GM21381 (cell line): ENCODE measurements at regions not wholly inside any gene's neighbourhood (a gene's known extent, or its start where the extent isn't known, plus 50 kb on each side); places are given as distances from the start of the nearest gene placed in this dataset.

Experiments
- ATAC-seq: cut with Tn5 transposase; IDR thresholded peaks from one replicate; pipeline ENCODE4 v1.9.1; 2021; ENCODE audit warnings: mild to moderate bottlenecking, moderate library complexity; ENCODE audit not compliant: unreplicated experiment

GRCh38 chr15:31852933-31853799, 177.1 kb upstream of the CHRNA7 start:
- ATAC-seq = no peak

DNA sequence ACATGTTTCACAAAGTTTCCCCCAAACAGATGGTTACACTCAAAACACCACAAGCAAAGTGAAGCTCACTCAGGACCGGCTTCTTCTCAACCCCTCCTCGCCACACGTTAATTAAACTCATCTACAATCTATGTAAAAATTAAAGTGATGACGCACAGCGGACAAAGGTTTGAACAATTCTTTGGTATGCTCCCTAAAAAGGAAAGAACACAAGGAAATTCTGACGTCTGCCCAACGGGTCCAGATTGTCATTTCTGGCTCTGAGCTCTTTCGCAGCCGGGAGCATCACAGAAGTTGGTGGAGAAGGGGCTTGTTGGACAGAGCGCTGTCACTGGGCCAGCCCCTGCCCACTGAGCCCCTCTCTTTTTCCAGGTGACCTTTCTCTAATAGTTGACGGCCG, 173.7 kb upstream of the CHRNA7 start:
- no peak for ATAC-seq

- no peak for ATAC-seq
Measured at GRCh38 chr15:31857194-31857593, 173.1 kb upstream of the CHRNA7 start.

GRCh38 chr15:31858026-31858425, 172.3 kb upstream of the CHRNA7 start:
- no peak for ATAC-seq

GRCh38 chr15:31866248-31866647, 164.1 kb upstream of the CHRNA7 start:
- ATAC-seq = no peak

- no peak for ATAC-seq
Measured at GRCh38 chr15:31867536-31868442, 162.5 kb upstream of the CHRNA7 start.

DNA sequence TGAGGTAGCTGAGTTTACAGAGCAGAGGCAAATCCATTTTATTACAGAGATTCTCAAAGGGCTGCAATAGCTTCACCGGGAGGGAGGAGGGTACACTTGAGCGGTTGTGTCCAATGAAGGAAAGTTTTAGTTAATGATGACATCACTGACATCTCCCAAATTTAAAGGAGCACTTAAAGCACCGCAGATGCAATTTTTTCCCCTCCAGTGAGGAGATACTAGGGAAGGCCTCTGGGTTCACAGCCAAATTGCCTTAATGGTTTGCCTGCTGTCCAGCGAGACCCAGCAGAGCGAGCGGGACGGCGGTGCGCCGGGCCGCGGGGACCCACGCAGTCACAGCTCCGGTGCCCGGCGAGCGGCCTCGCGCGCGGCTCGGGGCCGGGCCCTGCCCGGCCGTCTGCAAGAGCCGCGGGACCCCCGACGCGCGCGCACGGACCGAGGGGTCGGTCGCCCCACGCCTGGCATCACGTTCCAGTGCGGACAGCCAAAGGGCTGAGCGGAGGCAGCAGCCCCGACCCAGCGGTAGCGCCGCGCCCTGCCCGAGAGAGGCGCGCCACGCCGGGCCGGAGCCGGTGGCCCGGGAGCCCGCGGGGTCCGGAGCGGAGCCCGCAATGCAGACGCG, 160.5 kb upstream of the CHRNA7 start:
- ATAC-seq = peak; percentile 7

DNA sequence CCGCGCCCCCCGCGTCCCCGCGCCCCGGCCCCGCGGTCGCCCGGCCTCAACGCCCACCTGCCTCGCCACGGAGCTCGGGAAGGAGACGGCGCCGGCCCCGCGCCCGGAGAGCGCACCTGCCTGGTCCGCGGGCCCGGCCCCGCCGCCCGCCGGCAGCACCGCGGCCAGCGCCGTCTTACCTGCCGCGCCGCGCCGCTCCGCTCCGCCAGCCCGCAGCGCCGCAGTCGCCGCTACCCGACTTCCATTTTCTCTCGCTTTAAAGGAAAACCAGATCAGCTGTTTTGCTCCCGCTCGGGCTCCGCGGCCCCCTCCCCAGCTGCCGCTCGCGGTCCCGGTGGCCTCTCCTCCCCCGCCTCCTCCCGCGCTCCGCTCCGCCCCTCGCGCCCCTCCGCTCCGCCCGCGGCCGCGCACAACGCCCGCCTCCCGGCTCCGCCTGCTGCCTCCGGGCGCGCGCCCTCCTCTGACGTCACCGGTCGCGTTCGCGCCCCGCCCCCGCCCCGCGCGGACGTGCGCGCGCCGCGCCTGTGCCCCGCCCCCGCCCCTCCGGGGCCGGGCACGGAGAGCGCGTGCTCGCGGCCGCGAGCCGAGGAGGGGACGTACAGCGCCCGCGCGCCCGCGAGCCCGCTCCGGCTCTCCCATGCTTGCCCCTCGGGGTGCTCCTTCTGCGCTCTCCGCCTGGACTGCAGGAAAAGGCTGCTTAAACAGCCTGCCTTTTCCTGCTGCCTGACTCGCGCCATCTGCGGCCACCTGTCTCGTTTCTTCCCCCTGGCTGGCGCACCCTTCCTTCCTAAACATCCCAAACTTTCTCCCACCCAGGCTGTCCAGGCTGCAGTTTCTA, 159.8 kb upstream of the CHRNA7 start, which contains the start of gene OTUD7A:
Gene OTUD7A, minus strand, starts transcription at position 346 of the 838 bp plus-strand sequence.
- peak; percentile 91 for ATAC-seq

GRCh38 chr15:31871166-31871886, 159.0 kb upstream of the CHRNA7 start:
- ATAC-seq = no peak

DNA sequence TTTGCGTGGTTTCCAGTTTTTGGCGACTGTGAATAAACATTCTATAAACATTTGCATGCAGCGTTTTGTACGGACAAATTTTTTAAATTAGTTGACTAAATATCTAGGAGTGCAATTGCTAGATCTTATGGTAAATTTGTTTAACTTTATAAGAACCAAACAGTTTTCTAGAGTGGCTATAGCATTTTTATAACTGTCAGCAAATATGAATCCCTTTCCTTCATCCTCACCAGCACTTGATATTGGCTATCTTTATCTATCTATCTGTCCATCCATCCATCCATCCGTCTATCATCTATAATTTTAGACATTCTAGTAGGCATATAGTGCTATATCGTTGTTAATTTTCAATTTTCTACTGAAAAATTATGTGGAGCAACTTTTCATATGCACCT, 158.4 kb upstream of the CHRNA7 start:
- ATAC-seq = no peak

DNA sequence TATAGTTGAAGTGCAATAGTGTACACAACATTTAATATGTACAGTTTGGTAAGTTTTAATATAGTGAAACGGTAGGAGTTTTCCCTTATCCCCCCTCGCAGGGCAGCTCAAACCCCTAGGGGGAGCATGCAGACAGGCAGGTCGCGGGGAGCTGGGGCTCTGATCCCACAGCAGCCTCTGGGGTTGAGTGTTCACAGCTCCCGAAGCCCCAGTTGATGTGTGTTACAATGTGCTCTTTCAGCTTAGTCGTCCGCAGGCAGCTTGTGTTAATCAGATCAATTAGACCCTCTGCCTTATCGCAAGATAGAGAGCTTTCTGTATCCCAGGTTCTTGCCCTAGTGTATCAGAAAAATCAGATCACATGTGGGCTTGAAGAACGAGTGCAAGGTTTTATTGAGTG, 143.1 kb upstream of the CHRNA7 start:
- no peak for ATAC-seq

DNA sequence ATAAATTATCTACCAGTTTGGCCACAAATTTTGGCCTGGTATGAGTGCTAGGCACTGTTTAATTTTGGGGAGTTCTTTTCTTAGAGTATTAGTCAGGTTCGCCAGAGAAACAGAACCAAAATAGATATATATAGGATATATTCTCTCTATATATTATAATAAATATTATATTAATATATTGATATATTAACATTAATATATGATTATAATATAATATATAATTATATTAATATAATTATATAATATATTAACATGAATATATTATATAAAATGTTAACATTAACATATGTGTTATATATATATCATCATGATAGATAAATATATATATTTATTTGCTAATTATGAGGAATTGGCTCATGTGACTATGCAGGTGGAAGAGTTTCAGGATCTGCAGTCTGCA, 137.8 kb upstream of the CHRNA7 start:
- ATAC-seq = no peak

DNA sequence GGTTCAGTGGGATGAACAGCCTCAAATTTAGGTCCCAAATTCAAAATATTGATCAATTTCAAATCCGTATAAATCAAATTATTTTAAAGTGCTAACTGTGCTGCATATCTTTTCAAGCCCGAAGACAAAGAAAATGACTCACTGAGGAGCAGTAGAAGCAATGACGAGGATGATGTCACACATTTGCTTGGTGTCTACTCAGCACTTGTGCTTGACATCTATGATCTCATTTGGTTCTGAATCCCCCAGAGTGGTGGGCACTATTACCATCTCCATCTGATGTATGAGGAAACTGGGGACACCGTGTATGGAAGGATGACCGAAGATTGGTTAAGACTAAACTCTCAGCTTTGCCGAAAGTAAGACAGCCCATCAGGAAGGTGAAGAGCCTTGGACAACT, 136.5 kb upstream of the CHRNA7 start:
- ATAC-seq = no peak

DNA sequence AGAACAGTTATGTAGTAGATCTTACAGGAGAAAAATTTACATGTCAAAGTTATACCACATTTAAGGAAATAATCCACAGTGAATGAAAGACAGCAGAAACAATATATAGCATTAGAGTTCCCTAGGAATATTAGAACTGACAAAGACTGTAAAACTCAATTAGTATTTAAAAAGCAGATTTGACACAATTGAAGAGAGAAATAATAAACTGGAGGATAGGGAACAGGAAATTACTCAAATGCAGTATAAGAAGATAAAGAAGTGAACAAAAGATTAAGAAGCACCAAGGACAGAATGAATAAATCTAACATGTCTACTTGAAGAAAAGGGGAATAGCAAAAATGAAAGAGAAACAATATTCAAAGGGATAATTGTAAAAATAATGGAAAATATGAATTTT, 132.6 kb upstream of the CHRNA7 start:
- no peak for ATAC-seq

- ATAC-seq = no peak
Measured at GRCh38 chr15:31901501-31901900, 128.8 kb upstream of the CHRNA7 start.

DNA sequence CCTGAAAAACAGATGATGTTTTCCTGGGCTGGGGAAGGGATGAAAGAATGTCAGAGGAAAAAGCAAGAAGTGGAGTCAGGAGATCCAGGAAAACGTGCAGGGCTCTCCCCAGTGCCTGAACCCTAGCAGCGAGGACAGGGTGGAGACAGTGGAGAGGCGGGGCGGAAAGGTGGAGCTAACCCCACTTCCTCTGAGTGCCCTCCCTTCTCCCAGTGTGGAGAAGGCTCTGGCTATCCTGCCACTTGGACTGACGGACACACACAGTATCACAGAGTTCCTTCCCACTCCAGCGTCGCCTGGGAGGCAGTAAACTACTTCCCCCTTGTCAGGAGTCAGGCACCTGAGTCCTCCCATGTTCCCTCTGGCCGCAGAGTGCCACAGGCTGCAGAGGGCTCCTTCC, 125.3 kb upstream of the CHRNA7 start:
- no peak for ATAC-seq

DNA sequence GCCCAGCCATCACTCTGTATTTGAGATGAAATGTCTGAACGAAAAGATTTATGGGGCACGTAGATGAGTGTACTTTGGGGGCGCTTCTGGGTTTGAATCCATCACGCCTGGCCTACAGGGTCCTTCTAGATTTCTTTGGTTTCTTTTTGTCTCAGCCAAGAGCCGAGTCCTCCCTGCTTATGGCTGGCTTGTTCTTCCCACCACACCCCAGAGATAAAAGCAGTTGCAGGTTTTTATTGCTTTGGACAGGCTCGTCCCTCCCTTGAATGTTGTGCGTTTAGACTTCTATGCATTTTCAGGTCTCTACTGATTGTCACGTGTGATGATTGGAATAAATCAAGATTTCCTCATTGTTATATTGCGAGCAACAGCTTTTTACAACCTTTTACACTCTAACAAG, 104.8 kb upstream of the CHRNA7 start:
- ATAC-seq = no peak

DNA sequence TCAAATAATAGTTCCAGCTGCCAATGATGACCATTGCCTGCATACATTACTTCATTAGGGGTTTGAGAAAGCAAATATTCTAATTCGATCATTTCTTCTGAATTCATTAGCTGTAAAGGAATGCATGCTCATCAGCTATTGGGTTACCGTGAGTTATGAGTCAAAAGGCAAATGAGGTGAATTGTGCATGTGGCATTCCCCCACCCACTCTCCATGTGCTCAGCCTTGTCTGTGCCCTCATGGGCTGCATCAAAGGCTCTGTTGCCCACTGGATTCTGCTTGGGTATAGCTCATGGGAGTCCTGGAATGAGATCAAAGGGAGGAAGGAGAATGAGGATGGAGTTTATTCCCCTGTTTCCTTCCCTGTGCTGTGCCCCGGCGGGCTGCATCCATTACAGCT, 99.3 kb upstream of the CHRNA7 start:
- no peak for ATAC-seq

DNA sequence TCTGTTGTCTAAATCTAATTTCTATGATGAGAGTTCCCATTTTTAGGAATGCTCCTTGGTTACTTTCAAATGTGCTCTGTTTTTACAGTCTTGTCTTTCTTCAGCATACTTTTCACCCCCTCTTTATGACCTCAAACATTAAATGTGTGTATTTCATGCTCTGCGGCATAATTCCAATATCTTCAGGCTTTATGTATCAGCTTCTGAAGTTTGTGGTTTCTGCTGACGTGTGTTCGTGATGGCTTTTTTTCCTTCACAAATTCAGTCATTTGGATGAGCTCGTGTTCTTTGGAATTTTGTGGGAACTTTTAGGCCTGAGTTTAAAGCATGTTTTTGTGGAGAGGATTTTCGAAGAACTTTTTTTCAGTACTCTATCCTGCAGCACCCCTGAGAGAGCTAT, 97.7 kb upstream of the CHRNA7 start:
- no peak for ATAC-seq

GRCh38 chr15:31934821-31935220, 95.5 kb upstream of the CHRNA7 start:
- ATAC-seq = no peak
